HepG2 (cell line): ENCODE measurements at regions not wholly inside any gene's neighbourhood (a gene's known extent, or its start where the extent isn't known, plus 50 kb on each side); places are given as distances from the start of the nearest gene placed in this dataset.

Experiments used
- ATAC-seq: fragments of 200-7000 bp; cut with Tn5 transposase; 3 replicates; pipeline ENCODE4 v1.9.1; 2020; ENCODE audit warnings: mild to moderate bottlenecking, moderate library complexity
- BruUV-seq: library from RNA; stranded (reverse); fragments of 400-500 nt; replicated peaks from 2 replicates; lab custom pipeline; 2021; lab: Mats Ljungman, UMichigan
- CTCF ChIA-PET: fragments of 300-600 bp; formaldehyde crosslinking; extraction: SDS; loops from one replicate; lab custom pipeline; 2021; ENCODE audit warnings: low total read pairs, inconsistent platforms, low intra/inter-chr PET ratio; lab: Yijun Ruan, JAX
- POLR2A ChIA-PET: fragments of 350-600 bp; sonication (Branson Sonifier 250); formaldehyde crosslinking; loops from one replicate; lab custom pipeline; 2020; ENCODE audit warnings: antibody characterized with exemption, inconsistent platforms; lab: Yijun Ruan, JAX
- DNase-seq: peaks from one replicate; pipeline ENCODE4 v3.0.0-alpha.2; 2015; ENCODE audit warnings: low spot score
- FAIRE-seq: peaks from 3 replicates; lab custom pipeline; 2011; peaks lifted over from hg19 to GRCh38; lab: Jason Lieb, UNC
- H2AFZ ChIP-seq: one replicate; pipeline ENCODE4 v1.6.1; 2011; ENCODE audit warnings: low read length, inconsistent platforms
- H3K27ac ChIP-seq: fragments of 300-600 bp; 3 replicates; pipeline ENCODE4 v1.8.0; 2011; ENCODE audit warnings: mixed run types, mild to moderate bottlenecking, mixed read lengths, low read length, inconsistent platforms; ENCODE audit not compliant: insufficient read depth; ENCODE audit errors: extremely low read length
- H3K27me3 ChIP-seq, 2 experiments: fragments of 200-600 bp in 1 of 2; 2 replicates in 1 of 2; 3 replicates in 1 of 2; pipeline versions ENCODE4 v1.6.0 to v1.8.0; 2011; ENCODE audit warnings: low read length in 2 of 2, mild to moderate bottlenecking in 2 of 2, moderate library complexity in 2 of 2, inconsistent platforms in 1 of 2; ENCODE audit not compliant: insufficient read depth in 2 of 2, control insufficient read depth in 1 of 2
- H3K36me3 ChIP-seq, 2 experiments: fragments of 200-600 bp in 1 of 2; replicated peaks in 1 of 2; 2 replicates in 1 of 2; 3 replicates in 1 of 2; pipeline versions ENCODE4 v1.5.1 to v1.8.0; 2011; ENCODE audit warnings: low read length in 2 of 2, inconsistent platforms in 1 of 2; ENCODE audit not compliant: insufficient read depth in 2 of 2, control insufficient read depth in 1 of 2
- H3K4me1 ChIP-seq: 2 replicates; pipeline ENCODE4 v1.5.1; 2012; ENCODE audit warnings: low read length, inconsistent platforms; ENCODE audit not compliant: insufficient read depth
- H3K4me2 ChIP-seq: 2 replicates; pipeline ENCODE4 v1.6.0; 2011; ENCODE audit warnings: low read depth, low read length, inconsistent platforms
- H3K4me3 ChIP-seq, 3 experiments: fragments of 200-600 bp in 1 of 3; sonication (generic), shearing (Covaris generic) in 1 of 3; replicated peaks in 1 of 3; 2 replicates each; pipeline ENCODE4 v1.5.1; 2011 to 2016; ENCODE audit warnings: low read length in 3 of 3, inconsistent platforms in 2 of 3, low read depth in 2 of 3, mild to moderate bottlenecking in 2 of 3, control low read depth in 1 of 3, mixed read lengths in 1 of 3; ENCODE audit not compliant: insufficient read depth in 1 of 3
- H3K79me2 ChIP-seq: one replicate; pipeline ENCODE4 v1.6.1; 2011; ENCODE audit warnings: low read length, inconsistent platforms; ENCODE audit not compliant: insufficient read depth
- H3K9ac ChIP-seq: 2 replicates; pipeline ENCODE4 v1.6.0; 2011; ENCODE audit warnings: mild to moderate bottlenecking, low read depth, low read length, inconsistent platforms; ENCODE audit not compliant: insufficient read depth
- H3K9me3 ChIP-seq: 2 replicates; pipeline ENCODE4 v1.5.1; 2012; ENCODE audit warnings: mild to moderate bottlenecking, low read length
- H4K20me1 ChIP-seq: 2 replicates; pipeline ENCODE4 v1.6.0; 2011; ENCODE audit warnings: inconsistent platforms, mild to moderate bottlenecking, low read length, moderate library complexity; ENCODE audit not compliant: insufficient read depth
- CCDC6 ChIP-seq: sonication (generic); formaldehyde crosslinking; IDR thresholded peaks from 2 replicates; pipeline ENCODE4 v1.8.1; 2022; ENCODE audit warnings: mild to moderate bottlenecking, missing genetic modification reagents, moderate library complexity
- FOXA3 ChIP-seq: IDR thresholded peaks from 2 replicates; pipeline ENCODE4 v1.6.1; 2016; ENCODE audit warnings: missing genetic modification reagents, missing compliant biosample characterization
- HMG20A ChIP-seq: IDR thresholded peaks from 2 replicates; pipeline ENCODE4 v1.6.1; 2016; ENCODE audit warnings: borderline replicate concordance
- KAT7 ChIP-seq: IDR thresholded peaks from 2 replicates; pipeline ENCODE4 v1.6.1; 2018; ENCODE audit warnings: borderline replicate concordance, missing compliant biosample characterization
- NAIF1 ChIP-seq: sonication (generic); formaldehyde crosslinking; IDR thresholded peaks from 2 replicates; pipeline ENCODE4 v1.5.0; 2020; ENCODE audit warnings: mild to moderate bottlenecking, missing genetic modification reagents, borderline replicate concordance
- PCBP1 ChIP-seq: fragments of 200-400 bp; formaldehyde crosslinking; IDR thresholded peaks from 2 replicates; pipeline ENCODE4 v1.6.1; 2017; ENCODE audit warnings: mild to moderate bottlenecking, low read depth, low read length, borderline replicate concordance
- PCBP2 ChIP-seq: fragments of 200-400 bp; formaldehyde crosslinking; optimal IDR thresholded peaks from 2 replicates; pipeline ENCODE3; 2018; ENCODE audit warnings: low read length, low read depth; ENCODE audit not compliant: poor library complexity, severe bottlenecking
- PTBP1 ChIP-seq: fragments of 200-400 bp; formaldehyde crosslinking; IDR thresholded peaks from 2 replicates; pipeline ENCODE4 v1.6.1; 2018; ENCODE audit warnings: low read length, low read depth; ENCODE audit not compliant: poor library complexity, severe bottlenecking
- REXO4 ChIP-seq: sonication (generic); formaldehyde crosslinking; IDR thresholded peaks from 2 replicates; pipeline ENCODE4 v1.8.0; 2022; ENCODE audit warnings: missing genetic modification reagents, mild to moderate bottlenecking, borderline replicate concordance
- RFXANK ChIP-seq: IDR thresholded peaks from 2 replicates; pipeline ENCODE4 v1.6.1; 2016
- SIX4 ChIP-seq: sonication (generic); formaldehyde crosslinking; IDR thresholded peaks from 2 replicates; pipeline ENCODE4 v1.4.0; 2020; ENCODE audit warnings: missing genetic modification reagents
- ZNF383 ChIP-seq: sonication (generic); formaldehyde crosslinking; IDR thresholded peaks from 2 replicates; pipeline ENCODE4 v1.4.0; 2020; ENCODE audit warnings: missing genetic modification reagents, mild to moderate bottlenecking, borderline replicate concordance
- ZNF552 ChIP-seq: sonication (generic); formaldehyde crosslinking; IDR thresholded peaks from 2 replicates; pipeline ENCODE4 v1.9.0; 2022; ENCODE audit warnings: missing genetic modification reagents, mild to moderate bottlenecking, borderline replicate concordance
- WGBS: methylation state at CpG from one replicate; pipeline ENCODE4 v1.1.6; 2017; ENCODE audit warnings: low lambda C conversion rate; 5-methylcytosine and 5-hydroxymethylcytosine counted together
- in situ Hi-C: cut with HindIII; loops from 2 replicates; pipeline ENCODE4 v1.10.0; 2017; ENCODE audit warnings: low pct_unique_long_range_greater_than_20kb; ENCODE audit not compliant: extremely low pct_ligation_motif_present
- intact Hi-C: fragments of 100-400 bp; cut with micrococcal nuclease; formaldehyde crosslinking; loops from one replicate; pipeline ENCODE4 v1.10.0; 2022; ENCODE audit not compliant: unreplicated experiment

DNA sequence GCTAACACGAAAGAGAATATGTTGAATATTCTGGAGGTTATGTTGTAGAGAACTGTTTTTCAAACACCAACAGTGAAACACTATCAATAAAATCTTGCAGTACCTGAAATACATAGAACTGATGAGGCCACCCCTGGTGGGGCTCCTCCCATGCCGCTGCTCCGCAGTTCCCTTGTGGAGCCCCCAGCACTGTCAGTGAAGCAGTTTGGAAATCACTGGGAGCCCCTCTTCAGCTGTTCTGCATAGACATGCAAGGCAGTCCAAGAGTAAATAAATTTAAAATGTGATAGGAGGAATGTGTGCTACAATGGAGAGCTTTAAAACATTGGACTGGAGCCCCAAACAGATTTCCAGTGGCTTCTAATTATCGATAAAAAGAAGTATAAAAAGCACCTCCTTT, 189.4 kb downstream of the FNDC1 start:
- DNase-seq (no peak), FAIRE-seq (no peak), ATAC-seq (no peak)
- no TSS peak for BruUV-seq
- Histone ChIP-seq H3K9ac (no peak overlapping the region), H3K4me3 (no peak overlapping the region), H3K79me2 (no peaks in the 10 kb centered on the region), H3K4me1 (no peaks in the 10 kb centered on the region), H3K9me3 (no peaks in the 10 kb centered on the region), H3K27me3 (peaks cover 0 to 10% of the 10 kb centered on the region in 2 experiments; a peak in 1 of 5 replicates), H3K36me3 (no peaks in the 10 kb centered on the region), H3K27ac (no peak overlapping the region), H3K4me2 (no peak overlapping the region)
- CTCF ChIA-PET = no interaction called here
- POLR2A ChIA-PET = no interaction called here
- in situ Hi-C loops (no loop called here), intact Hi-C loops (no loop called here)
- WGBS = 34% methylated on average over 4 of the region's 4 CpGs
- TF ChIP-seq ZNF383 (CRISPR knock-in tag) (no peak), ZNF552 (no peak), NAIF1 (CRISPR knock-in tag) (no peak), SIX4 (CRISPR knock-in tag) (no peak), PCBP2 (no peak), PTBP1 (no peak), KAT7 (CRISPR knock-in tag) (no peak)
- TF ChIP-seq, all 625 proteins: peak for 0
- no peak overlapping the region for H2AFZ ChIP-seq
- H4K20me1 ChIP-seq = no peaks in the 10 kb centered on the region

DNA sequence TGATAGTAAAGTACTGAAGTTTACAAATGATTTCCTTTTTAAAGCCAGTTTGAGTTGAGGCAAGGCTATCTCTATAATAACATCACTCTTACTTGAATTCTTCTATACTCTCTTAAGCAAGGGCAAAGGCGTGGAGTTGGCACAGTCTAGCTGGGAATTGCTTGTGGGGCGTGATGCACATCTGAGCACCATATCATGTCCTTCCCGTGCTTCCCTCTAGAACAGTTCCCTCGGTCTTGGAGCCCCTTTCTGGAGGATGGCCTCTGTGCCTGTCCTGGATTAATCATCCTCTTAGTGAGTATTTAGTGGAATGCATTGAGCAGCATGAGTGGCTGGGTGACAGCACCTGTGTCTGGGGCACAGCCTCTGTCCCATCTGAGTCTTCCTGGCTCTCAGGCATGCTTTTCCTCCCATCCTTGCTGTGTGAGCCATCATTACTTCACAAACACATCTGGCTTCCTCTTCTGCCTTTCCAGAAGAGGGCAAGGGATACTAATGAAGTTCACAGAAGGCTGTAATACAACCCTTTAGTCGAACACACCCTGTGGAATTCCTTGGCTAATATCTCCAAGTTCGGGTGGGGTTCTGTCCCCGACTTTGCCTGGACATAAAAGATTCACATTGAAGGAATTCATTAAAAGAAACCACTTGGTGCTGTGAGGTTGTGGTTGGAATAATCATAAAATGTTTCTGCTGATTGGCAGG, 188.2 kb downstream of the FNDC1 start:
- TF ChIP-seq HMG20A (CRISPR knock-in tag) = no peak
- no peak for TF ChIP-seq PCBP1
- TF ChIP-seq CCDC6 (CRISPR knock-in tag) = no peak
- TF ChIP-seq RFXANK (CRISPR knock-in tag) = no peak
- TF ChIP-seq REXO4 = no peak
- no peak for TF ChIP-seq FOXA3 (CRISPR knock-in tag)
- peaks cover 0 to 14% of the 10 kb centered on the region in 2 experiments; a peak in 2 of 5 replicates for H3K27me3 ChIP-seq

More for the DNA sequence above, 188.2 kb downstream of the FNDC1 start:
- H2AFZ ChIP-seq = no peak overlapping the region
- BruUV-seq = no TSS peak
- H3K27ac ChIP-seq = no peak overlapping the region
- no peak overlapping the region for H3K4me2 ChIP-seq
- ATAC-seq (no peak), DNase-seq (no peak), FAIRE-seq (no peak)
- ChIA-PET CTCF (no interaction called here), POLR2A (no interaction called here)
- H3K9me3 ChIP-seq = no peaks in the 10 kb centered on the region
- no peak overlapping the region for H3K9ac ChIP-seq
- H3K36me3 ChIP-seq = no peaks in the 10 kb centered on the region
- no peak overlapping the region for H3K4me3 ChIP-seq
- H3K79me2 ChIP-seq = no peaks in the 10 kb centered on the region
- no peaks in the 10 kb centered on the region for H3K4me1 ChIP-seq
- in situ Hi-C loops (no loop called here), intact Hi-C loops (no loop called here)
- 1% methylated on average over 7 of the region's 7 CpGs for WGBS
- H4K20me1 ChIP-seq = no peaks in the 10 kb centered on the region
